DND-41 (cell line): ENCODE measurements at regions not wholly inside any gene's neighbourhood (a gene's known extent, or its start where the extent isn't known, plus 50 kb on each side); places are given as distances from the start of the nearest gene placed in this dataset.
"Not testable (repeated sequence)": the region's sequence is repeated elsewhere in the genome, so short reads cannot be mapped to it uniquely, and the experiment has no call there.

Source experiments
- EZH2 ChIP-seq: IDR thresholded peaks from 3 replicates; pipeline ENCODE4 v1.6.1; 2012; ENCODE audit warnings: borderline replicate concordance, low read depth, mild to moderate bottlenecking, moderate library complexity, low read length, inconsistent platforms; ENCODE audit not compliant: severe bottlenecking
- TF ChIP-seq, protein P1 (sequence below): IDR thresholded peaks from 2 replicates; pipeline ENCODE4 v1.5.1; 2012; ENCODE audit warnings: borderline replicate concordance, low read length, moderate library complexity, mild to moderate bottlenecking; ENCODE audit not compliant: poor library complexity, severe bottlenecking; ENCODE audit errors: extremely low read depth

DNA sequence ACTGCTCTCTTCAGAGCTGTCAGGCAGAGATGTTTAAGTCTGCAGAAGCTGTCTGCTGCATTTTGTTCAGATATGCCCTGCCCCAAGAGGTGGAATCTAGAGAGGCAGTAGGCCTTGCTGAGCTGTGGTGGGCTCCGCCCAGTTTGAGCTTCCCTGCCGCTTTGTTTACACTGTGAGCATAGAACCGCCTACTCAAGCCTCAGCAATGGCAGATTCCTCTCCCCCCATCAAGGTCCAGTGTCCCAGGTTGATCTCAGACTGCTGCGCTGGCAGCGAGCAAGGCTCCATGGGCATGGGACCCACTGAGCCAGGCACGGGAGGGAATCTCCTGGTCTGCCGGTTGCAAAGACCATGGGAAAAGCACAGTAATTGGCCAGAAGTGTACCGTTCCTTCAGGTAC, 55.6 kb upstream of the ARHGAP29 start:
- TF ChIP-seq, protein P1, sequence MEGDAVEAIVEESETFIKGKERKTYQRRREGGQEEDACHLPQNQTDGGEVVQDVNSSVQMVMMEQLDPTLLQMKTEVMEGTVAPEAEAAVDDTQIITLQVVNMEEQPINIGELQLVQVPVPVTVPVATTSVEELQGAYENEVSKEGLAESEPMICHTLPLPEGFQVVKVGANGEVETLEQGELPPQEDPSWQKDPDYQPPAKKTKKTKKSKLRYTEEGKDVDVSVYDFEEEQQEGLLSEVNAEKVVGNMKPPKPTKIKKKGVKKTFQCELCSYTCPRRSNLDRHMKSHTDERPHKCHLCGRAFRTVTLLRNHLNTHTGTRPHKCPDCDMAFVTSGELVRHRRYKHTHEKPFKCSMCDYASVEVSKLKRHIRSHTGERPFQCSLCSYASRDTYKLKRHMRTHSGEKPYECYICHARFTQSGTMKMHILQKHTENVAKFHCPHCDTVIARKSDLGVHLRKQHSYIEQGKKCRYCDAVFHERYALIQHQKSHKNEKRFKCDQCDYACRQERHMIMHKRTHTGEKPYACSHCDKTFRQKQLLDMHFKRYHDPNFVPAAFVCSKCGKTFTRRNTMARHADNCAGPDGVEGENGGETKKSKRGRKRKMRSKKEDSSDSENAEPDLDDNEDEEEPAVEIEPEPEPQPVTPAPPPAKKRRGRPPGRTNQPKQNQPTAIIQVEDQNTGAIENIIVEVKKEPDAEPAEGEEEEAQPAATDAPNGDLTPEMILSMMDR, result not testable (repeated sequence)
- not testable (repeated sequence) for TF ChIP-seq EZH2
